Activated naive CD4-positive, alpha-beta T cell treated with anti-CD3 and anti-CD28 coated beads, Interleukin-2, amount 50 U/mL, for 24 hours (primary cell): ENCODE measurements at regions not wholly inside any gene's neighbourhood (a gene's known extent, or its start where the extent isn't known, plus 50 kb on each side); places are given as distances from the start of the nearest gene placed in this dataset.
"Not testable (repeated sequence)": the region's sequence is repeated elsewhere in the genome, so short reads cannot be mapped to it uniquely, and the experiment has no call there.

Experiments used
- H3K27ac Mint-ChIP-seq: one replicate; pipeline ENCODE4 v1.8.0; 2021; ENCODE audit warnings: mild to moderate bottlenecking, mixed read lengths
- H3K27me3 Mint-ChIP-seq: one replicate; pipeline ENCODE4 v1.8.0; 2021; ENCODE audit warnings: mixed read lengths
- H3K36me3 Mint-ChIP-seq: one replicate; pipeline ENCODE4 v1.8.0; 2021; ENCODE audit warnings: mixed read lengths
- H3K4me1 Mint-ChIP-seq: one replicate; pipeline ENCODE4 v1.8.0; 2021; ENCODE audit warnings: mixed read lengths
- H3K4me3 Mint-ChIP-seq: one replicate; pipeline ENCODE4 v1.8.0; 2021; ENCODE audit warnings: mild to moderate bottlenecking, mixed read lengths
- H3K9me3 Mint-ChIP-seq: one replicate; pipeline ENCODE4 v1.8.0; 2021; ENCODE audit warnings: mixed read lengths

DNA sequence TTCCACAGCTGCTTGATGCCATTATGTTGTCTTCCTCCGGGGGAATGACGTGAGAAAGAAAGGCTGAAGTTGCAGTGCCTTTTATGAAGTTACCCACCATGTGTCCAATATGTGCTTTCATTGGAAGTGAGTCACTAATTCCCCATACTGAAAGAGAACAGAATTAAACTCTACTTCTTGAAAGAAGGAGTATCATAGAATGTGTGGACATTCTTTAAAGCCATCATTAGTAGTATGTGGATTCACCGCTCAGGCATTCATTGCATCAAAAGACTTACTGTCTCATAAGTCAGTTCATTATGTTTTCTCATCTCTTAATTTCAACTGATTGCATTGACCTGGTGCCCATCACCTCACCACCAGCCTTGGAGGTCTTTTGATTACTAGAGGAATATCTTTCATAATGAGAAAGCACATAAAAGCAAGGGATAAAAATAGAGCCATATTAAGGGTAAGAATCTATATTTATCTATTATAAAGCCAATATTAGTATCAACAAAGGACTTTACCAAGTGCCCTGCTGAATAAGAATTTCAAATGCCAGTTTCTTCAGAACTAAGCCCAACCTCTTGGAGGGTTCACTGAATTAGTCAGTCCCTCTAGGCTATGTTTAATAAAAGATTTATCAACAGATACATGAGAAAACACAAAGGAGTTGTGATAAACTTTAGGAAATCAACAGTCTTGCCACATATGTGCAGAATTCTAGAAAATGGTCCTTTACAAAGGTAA is 516.1 kb downstream of the NTRK2 start:
- peaks cover 2% of the 10 kb centered on the region for H3K27me3 Mint-ChIP-seq
- no peak overlapping the region for H3K27ac Mint-ChIP-seq
- no peaks in the 10 kb centered on the region for H3K36me3 Mint-ChIP-seq
- no peaks in the 10 kb centered on the region for H3K9me3 Mint-ChIP-seq
- H3K4me3 Mint-ChIP-seq, result no peak overlapping the region
- H3K4me1 Mint-ChIP-seq, result no peaks in the 10 kb centered on the region

DNA sequence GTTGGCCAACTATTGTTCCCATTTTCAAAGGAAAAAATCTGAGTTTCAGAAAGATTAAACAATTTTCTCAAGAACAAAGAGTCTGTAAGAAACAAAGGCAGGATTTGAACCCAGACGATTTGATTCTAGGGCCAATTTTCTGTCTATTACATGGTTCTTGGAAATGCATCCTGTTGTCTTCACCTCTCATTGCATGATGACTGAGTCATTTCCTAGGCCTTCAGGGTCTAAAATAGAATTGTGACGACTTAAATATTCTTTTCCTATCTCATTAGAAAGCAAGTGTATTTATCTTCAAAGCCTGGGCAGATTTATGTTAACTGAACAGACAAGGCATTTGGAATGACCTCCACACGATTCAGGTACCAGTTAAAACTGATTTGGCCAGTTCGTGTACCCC is 512.9 kb downstream of the NTRK2 start:
- H3K36me3 Mint-ChIP-seq, result no peaks in the 10 kb centered on the region
- H3K27ac Mint-ChIP-seq, result no peak overlapping the region
- no peak overlapping the region for H3K4me3 Mint-ChIP-seq
- H3K27me3 Mint-ChIP-seq, result no peaks in the 10 kb centered on the region
- H3K4me1 Mint-ChIP-seq, result no peaks in the 10 kb centered on the region
- H3K9me3 Mint-ChIP-seq, result no peaks in the 10 kb centered on the region

DNA sequence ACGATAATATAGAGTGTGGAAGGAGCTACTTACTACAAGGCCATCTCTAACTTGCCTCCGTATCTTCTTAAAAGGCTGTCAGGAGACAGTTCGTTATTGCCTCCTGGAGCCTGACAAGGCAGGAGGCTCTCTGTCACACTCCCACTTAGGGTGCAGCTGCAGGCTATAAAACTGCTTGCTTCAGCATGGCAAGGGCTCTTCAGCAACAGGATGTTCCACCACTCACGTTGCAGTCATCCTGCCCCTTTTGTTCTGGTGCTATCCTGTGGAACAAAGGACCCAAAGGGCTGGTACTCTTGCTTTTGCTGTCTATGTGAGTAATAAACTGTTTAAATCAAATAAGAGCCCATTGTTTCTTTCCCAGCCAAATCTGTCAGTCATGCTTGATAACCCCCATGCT is 508.9 kb downstream of the NTRK2 start:
- Mint-ChIP-seq H3K4me1 (no peaks in the 10 kb centered on the region), H3K4me3 (no peak overlapping the region), H3K27me3 (peaks cover 3% of the 10 kb centered on the region), H3K36me3 (no peaks in the 10 kb centered on the region), H3K27ac (no peak overlapping the region), H3K9me3 (no peaks in the 10 kb centered on the region)

DNA sequence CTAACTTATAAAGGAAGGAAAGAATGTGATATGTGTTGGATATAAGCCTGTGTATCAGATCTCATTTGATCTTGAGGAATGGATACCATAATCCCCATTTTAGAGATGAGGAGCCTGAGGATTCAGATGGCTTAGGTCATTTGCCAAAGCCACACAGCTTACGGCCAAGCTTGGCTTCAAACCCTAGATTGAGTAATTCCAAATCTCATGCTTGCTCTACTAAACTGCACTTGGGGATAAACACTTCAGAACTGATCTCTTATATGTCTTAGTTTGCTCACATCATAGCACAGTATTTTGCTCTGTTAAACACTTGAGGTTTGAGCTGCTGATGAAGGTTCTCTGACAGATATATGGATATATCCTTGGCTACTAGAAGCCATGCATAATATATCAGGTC is 504.4 kb downstream of the NTRK2 start:
- H3K27ac Mint-ChIP-seq, result no peak overlapping the region
- H3K9me3 Mint-ChIP-seq, result peaks cover 5% of the 10 kb centered on the region
- no peaks in the 10 kb centered on the region for H3K36me3 Mint-ChIP-seq
- H3K4me3 Mint-ChIP-seq, result no peak overlapping the region
- peaks cover 3% of the 10 kb centered on the region for H3K27me3 Mint-ChIP-seq
- H3K4me1 Mint-ChIP-seq, result no peaks in the 10 kb centered on the region

DNA sequence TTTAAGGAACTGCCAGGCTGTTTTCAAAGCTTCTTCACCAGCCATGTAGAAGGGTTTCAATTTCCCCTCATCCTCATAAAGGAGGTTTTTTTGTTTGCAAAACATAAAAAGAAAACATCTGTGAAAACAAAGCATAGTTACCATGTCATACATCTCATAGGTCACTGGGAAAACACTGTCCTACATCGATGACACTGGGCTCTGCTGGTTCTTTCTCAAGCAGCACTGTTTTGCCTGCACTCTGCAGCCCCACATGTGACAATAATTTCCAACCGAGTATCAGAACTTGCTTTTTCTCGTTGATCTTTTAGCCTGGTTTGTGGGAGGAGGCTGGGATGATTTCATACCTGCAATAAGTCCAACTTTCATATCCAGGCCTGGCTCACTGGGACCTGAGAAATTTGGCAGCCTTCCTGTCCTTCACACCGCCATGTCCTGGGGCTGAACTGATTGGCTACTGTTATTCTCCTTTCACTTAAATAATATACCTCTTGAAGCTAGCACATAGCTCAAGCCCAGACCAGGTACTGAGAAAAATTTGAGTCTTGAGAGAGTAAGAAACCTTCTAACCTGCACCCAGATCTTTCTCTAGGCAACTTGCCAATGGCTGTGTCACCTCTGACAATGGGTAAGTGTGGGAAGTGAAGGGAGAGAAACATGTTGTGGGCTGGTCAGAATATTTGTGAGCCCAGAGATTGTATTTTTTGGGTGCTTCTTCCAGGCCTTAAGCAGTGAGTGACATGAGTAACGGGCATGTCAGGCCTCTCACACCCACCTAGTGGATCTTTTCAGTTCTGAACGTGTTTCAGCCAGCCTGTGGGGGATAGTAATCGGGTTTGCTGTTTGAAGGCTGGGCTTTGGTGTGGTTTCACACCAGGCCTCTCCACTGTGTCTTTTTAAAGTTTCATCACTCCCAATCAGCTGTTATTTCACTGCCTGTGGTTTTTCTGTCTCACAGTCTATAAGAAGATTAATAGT is 502.8 kb downstream of the NTRK2 start:
- Mint-ChIP-seq H3K4me1 (no peaks in the 10 kb centered on the region), H3K27me3 (peaks cover 3% of the 10 kb centered on the region), H3K36me3 (no peaks in the 10 kb centered on the region), H3K27ac (no peak overlapping the region), H3K9me3 (peaks cover 5% of the 10 kb centered on the region), H3K4me3 (no peak overlapping the region)

DNA sequence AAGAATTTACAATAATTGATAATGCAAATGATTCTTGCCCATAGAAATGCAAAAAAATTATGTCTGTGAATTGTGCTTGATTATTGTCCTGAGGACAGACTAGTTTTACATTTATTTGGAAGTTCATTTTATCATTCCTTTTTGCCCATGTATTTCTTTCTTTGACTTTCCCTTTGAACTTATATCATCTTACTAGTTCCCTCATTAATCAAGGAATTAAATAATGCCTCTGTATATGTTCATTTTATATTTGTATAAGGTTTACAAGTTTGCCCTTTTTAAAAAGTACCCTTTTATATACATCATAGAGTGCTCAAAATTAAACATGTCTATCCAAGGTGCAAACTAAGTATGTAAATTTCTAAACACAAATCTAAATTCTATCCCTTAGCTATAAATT is 501.6 kb downstream of the NTRK2 start:
- H3K4me3 Mint-ChIP-seq, result no peak overlapping the region
- H3K27me3 Mint-ChIP-seq, result peaks cover 3% of the 10 kb centered on the region
- peaks cover 5% of the 10 kb centered on the region for H3K9me3 Mint-ChIP-seq
- H3K4me1 Mint-ChIP-seq, result no peaks in the 10 kb centered on the region
- no peak overlapping the region for H3K27ac Mint-ChIP-seq
- H3K36me3 Mint-ChIP-seq, result no peaks in the 10 kb centered on the region

DNA sequence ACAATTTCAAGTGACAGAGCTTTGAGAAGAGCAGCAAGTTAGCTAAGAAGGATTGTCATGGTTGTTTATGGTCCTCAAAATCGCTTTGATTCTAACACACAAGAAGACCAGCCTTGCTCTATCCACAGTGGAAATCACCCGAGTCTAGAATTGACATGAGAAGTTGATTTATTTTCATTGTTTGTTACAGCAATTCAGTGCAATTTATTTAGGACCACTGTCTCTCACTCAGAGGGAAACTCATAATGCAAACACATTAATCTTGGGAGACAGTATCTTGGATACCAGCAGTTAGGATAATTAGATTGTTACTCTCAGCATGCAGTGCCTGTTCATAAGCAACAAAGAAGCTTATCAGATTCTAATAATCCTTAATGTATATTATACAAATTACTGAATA is 498.9 kb downstream of the NTRK2 start:
- Mint-ChIP-seq H3K36me3 (no peaks in the 10 kb centered on the region), H3K4me1 (no peaks in the 10 kb centered on the region), H3K4me3 (no peak overlapping the region), H3K27ac (no peak overlapping the region), H3K27me3 (peaks cover 2% of the 10 kb centered on the region), H3K9me3 (peaks cover 10% of the 10 kb centered on the region)

DNA sequence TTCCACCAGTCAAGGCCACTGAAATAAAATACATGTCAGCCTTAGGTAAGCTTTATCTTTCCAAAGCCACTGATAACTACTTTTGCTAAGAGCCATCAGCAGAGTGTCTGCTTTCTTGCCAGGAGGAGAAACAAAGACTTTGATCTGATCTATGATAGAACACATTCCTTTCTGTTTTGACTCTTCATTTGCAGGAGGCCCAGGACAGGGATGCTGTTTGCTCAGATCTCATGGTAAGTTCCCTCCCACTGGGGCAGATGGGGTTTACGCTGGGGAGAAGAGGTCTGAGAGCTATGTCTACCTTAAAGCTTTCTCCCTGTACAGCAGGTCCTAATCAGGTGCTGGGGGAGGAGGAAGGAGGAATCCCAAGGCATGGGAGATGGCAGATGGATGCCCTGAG is 497.6 kb downstream of the NTRK2 start:
- H3K4me1 Mint-ChIP-seq, result no peaks in the 10 kb centered on the region
- no peak overlapping the region for H3K4me3 Mint-ChIP-seq
- H3K9me3 Mint-ChIP-seq, result peaks cover 10% of the 10 kb centered on the region
- peaks cover 2% of the 10 kb centered on the region for H3K27me3 Mint-ChIP-seq
- H3K36me3 Mint-ChIP-seq, result no peaks in the 10 kb centered on the region
- H3K27ac Mint-ChIP-seq, result no peak overlapping the region

DNA sequence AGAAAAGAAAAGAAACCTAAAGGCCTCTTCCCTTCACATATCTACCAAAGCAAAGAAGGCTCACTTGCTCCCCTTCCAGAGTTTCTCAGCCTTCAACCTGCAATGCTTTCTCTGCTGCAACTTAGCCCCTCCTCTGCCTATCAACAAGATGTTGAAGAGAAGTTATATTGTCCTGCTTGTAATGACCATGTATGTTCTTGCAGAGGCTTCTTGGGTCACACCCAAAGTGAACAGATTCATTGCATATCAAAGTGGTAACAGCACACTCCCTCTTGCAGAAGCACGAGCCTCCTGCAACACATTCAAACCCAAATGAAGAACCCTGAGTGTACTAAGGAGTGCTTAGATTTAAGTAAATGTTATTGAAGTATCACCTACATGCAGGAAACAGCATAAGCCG is 494.3 kb downstream of the NTRK2 start:
- Mint-ChIP-seq H3K36me3 (no peaks in the 10 kb centered on the region), H3K27ac (no peak overlapping the region), H3K27me3 (peaks cover 2% of the 10 kb centered on the region), H3K4me3 (no peak overlapping the region), H3K4me1 (no peaks in the 10 kb centered on the region), H3K9me3 (peaks cover 4% of the 10 kb centered on the region)

DNA sequence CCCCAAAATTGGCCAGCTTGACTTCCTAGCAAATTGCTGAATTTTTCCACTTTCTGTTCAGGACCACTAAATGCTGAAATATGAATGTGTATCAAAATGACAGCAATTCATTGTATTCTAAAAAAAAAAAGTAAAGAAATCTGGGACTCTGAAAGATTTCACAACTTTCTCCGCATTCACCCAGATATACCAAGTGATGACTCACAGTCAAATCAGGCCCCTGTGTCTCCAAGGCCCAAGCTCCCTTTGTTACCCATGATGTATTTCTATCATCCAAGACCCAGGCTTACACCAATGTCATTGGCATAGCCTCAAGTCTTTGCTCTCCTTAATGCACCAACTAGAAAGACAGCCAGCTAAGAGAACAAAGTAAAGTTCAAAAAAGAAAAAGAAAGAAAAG is 493.9 kb downstream of the NTRK2 start:
- no peaks in the 10 kb centered on the region for H3K36me3 Mint-ChIP-seq
- H3K27me3 Mint-ChIP-seq, result peaks cover 2% of the 10 kb centered on the region

DNA sequence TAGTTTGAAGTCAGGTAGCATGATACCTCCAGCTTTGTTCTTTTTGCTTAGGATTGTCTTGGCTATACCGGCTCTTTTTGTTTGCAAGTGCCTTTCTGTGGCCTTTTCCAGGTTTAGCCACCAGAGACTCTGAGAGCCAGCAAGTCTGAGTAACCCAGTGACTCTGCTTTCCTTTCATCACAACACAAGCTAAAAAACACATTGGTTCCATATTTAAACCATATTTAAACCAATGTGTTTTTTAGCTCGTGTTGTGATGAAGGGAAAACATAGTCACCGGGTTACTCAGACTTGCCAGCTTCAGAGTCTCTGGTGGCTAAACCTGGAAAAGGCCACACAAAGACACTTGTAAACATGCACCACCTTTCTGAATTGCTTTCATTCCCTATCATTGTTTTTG is 493.3 kb downstream of the NTRK2 start:
- Mint-ChIP-seq H3K27me3 (peaks cover 2% of the 10 kb centered on the region), H3K9me3 (peaks cover 4% of the 10 kb centered on the region), H3K4me1 (no peaks in the 10 kb centered on the region), H3K4me3 (no peak overlapping the region), H3K27ac (no peak overlapping the region), H3K36me3 (no peaks in the 10 kb centered on the region)

More for the DNA sequence above, 493.9 kb downstream of the NTRK2 start:
- Mint-ChIP-seq H3K4me1 (no peaks in the 10 kb centered on the region), H3K9me3 (peaks cover 4% of the 10 kb centered on the region), H3K4me3 (no peak overlapping the region), H3K27ac (no peak overlapping the region)

DNA sequence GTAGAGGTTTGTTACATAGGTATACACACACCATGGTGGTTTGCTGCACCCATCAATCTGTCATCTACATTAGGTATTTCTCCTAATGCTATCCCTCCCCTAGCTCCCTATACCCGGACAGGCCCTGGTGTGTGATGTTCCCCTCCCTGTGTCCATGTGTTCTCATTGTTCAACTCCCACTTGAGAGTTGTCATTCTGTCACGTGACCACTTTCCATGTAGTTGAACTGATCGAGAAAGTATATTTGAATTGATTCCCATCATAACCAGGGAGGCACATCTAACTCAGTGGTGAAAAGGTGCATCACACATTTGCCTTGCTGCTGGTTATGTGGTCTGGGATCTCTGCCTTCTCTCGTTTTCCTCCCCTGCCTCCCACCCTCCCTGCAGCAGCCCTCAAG is 491.4 kb downstream of the NTRK2 start:
- H3K4me3 Mint-ChIP-seq, H3K27me3 Mint-ChIP-seq, H3K9me3 Mint-ChIP-seq, H3K4me1 Mint-ChIP-seq, H3K27ac Mint-ChIP-seq, H3K36me3 Mint-ChIP-seq: not testable (repeated sequence)

DNA sequence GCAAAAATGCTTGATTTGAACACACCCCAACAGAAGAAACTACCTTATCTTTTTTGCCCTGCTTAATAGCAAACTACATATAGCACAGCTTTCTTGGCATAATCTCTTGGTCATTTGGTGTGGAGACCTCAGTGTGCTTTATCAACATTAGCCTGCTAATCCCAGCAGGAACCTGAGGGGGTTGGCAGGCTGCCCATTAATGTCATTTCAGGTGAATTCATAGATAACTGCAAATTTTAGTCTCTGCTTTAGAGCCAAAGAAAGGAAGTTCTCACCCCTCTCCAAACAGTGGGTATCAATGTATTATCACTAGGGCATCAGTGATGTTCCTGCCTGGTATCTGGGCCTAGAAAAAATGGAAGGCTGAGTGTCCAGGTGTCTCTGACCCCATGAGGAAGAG is 489.0 kb downstream of the NTRK2 start:
- H3K9me3 Mint-ChIP-seq, result no peaks in the 10 kb centered on the region
- H3K4me1 Mint-ChIP-seq, result no peaks in the 10 kb centered on the region
- no peak overlapping the region for H3K4me3 Mint-ChIP-seq
- no peak overlapping the region for H3K27ac Mint-ChIP-seq
- H3K27me3 Mint-ChIP-seq, result peaks cover under 1% of the 10 kb centered on the region
- H3K36me3 Mint-ChIP-seq, result no peaks in the 10 kb centered on the region

DNA sequence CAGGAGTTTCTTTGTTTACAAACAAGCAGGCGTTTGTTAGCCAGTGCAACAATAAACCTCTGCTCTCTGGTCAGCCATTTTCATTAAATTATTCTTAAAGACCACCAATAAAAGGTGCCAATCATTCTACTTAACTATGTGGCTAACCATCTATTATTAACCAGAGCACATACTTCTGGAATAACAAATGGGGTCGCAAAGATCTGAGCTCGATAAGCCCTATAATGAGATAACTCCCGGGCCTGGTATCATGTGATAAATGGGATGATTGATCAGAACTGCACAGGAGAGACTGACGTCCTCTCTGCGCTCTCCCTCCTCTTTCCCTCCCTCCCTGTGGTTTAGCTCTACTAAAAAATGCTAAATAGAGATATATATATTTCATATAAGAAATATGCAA is 488.2 kb downstream of the NTRK2 start:
- no peaks in the 10 kb centered on the region for H3K4me1 Mint-ChIP-seq
- H3K9me3 Mint-ChIP-seq, result no peaks in the 10 kb centered on the region
- H3K27ac Mint-ChIP-seq, result no peak overlapping the region
- H3K36me3 Mint-ChIP-seq, result no peaks in the 10 kb centered on the region
- no peaks in the 10 kb centered on the region for H3K27me3 Mint-ChIP-seq
- no peak overlapping the region for H3K4me3 Mint-ChIP-seq

DNA sequence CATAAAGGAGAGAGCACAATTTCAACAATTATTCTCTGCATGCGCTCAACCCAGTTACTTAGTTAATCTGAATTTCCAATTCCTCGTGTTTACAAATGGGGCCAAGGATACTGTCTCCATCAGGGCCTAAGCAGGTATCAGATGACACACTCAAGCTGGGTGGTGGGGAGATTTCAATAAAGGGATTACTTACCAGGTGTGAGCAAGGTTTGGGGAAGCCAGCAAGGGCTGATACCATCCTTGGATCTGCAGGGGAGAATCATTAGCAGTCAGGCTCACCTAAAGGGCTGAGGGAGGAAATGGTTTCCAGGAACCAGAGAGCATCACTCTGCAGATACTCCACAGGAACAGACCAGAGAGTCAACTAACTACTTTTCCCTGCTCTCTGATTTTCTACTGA is 487.1 kb downstream of the NTRK2 start:
- Mint-ChIP-seq H3K36me3 (no peaks in the 10 kb centered on the region), H3K4me3 (no peak overlapping the region), H3K4me1 (no peaks in the 10 kb centered on the region), H3K27ac (no peak overlapping the region), H3K9me3 (no peaks in the 10 kb centered on the region), H3K27me3 (no peaks in the 10 kb centered on the region)

DNA sequence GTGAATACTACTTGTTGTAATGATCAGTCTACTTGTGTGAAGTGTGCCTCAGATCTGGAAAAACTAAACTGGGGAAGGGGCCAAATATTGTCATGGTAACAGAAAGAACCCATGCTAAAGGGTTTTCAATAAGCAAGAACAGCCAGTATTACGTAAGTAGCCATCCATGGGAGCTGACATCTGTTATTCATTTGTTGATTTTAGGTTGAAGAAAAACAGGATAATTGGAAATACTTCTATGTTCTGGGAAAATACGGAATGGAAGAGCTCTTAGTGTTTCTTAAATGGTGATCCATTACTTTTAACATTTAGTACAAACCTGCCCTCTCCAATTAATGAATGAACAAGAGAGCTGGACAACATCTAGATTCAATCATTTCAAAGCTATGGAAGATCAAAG is 485.8 kb downstream of the NTRK2 start:
- Mint-ChIP-seq H3K36me3 (no peaks in the 10 kb centered on the region), H3K9me3 (no peaks in the 10 kb centered on the region), H3K4me1 (no peaks in the 10 kb centered on the region), H3K27ac (no peak overlapping the region), H3K27me3 (no peaks in the 10 kb centered on the region), H3K4me3 (no peak overlapping the region)
